ENCODE measurements at regions not wholly inside any gene's neighbourhood (a gene's known extent, or its start where the extent isn't known, plus 50 kb on each side); places are given as distances from the start of the nearest gene placed in this dataset.

- no peak for DNase-seq
Measured at GRCh38 chr5:168202996-168203395, 88.4 kb upstream of the WWC1 start.

- DNase-seq = no peak
Measured at GRCh38 chr5:168204165-168204564, 87.3 kb upstream of the WWC1 start.

GRCh38 chr5:168207450-168208029, 83.9 kb upstream of the WWC1 start:
- no peak for DNase-seq

- DNase-seq = no peak
Measured at GRCh38 chr5:168209244-168209995, 82.0 kb upstream of the WWC1 start.

GRCh38 chr5:168209997-168210396, 81.4 kb upstream of the WWC1 start:
- no peak for DNase-seq

GRCh38 chr5:168211245-168211644, 80.2 kb upstream of the WWC1 start:
- no peak for DNase-seq

- DNase-seq = no peak
Measured at GRCh38 chr5:168211936-168212335, 79.5 kb upstream of the WWC1 start.

GRCh38 chr5:168214071-168214470, 77.4 kb upstream of the WWC1 start:
- no peak for DNase-seq

GRCh38 chr5:168214886-168215285, 76.6 kb upstream of the WWC1 start:
- DNase-seq = no peak

GRCh38 chr5:168215646-168216045, 75.8 kb upstream of the WWC1 start:
- no peak for DNase-seq

- no peak for DNase-seq
Measured at GRCh38 chr5:168216989-168217388, 74.5 kb upstream of the WWC1 start.

- DNase-seq = no peak
Measured at GRCh38 chr5:168217497-168217896, 73.9 kb upstream of the WWC1 start.

- DNase-seq = no peak
Measured at GRCh38 chr5:168218746-168219145, 72.7 kb upstream of the WWC1 start.

GRCh38 chr5:168219515-168220410, 71.7 kb upstream of the WWC1 start:
- peak; percentile 7 for DNase-seq

- DNase-seq = no peak
Measured at GRCh38 chr5:168224085-168224484, 67.4 kb upstream of the WWC1 start.

- DNase-seq = no peak
Measured at GRCh38 chr5:168226012-168226411, 65.4 kb upstream of the WWC1 start.

- no peak for DNase-seq
Measured at GRCh38 chr5:168227001-168227400, 64.4 kb upstream of the WWC1 start.

- DNase-seq = no peak
Measured at GRCh38 chr5:168227973-168228615, 63.4 kb upstream of the WWC1 start.

- no peak for DNase-seq
Measured at GRCh38 chr5:168228668-168229067, 62.8 kb upstream of the WWC1 start.

- no peak for DNase-seq
Measured at GRCh38 chr5:168234133-168234532, 57.3 kb upstream of the WWC1 start.

- DNase-seq = no peak
Measured at GRCh38 chr5:168238463-168238862, 53.0 kb upstream of the WWC1 start.

GRCh38 chr5:168239325-168239724, 52.1 kb upstream of the WWC1 start:
- DNase-seq = no peak
